ENCODE measurements at regions not wholly inside any gene's neighbourhood (a gene's known extent, or its start where the extent isn't known, plus 50 kb on each side); places are given as distances from the start of the nearest gene placed in this dataset.

DNA sequence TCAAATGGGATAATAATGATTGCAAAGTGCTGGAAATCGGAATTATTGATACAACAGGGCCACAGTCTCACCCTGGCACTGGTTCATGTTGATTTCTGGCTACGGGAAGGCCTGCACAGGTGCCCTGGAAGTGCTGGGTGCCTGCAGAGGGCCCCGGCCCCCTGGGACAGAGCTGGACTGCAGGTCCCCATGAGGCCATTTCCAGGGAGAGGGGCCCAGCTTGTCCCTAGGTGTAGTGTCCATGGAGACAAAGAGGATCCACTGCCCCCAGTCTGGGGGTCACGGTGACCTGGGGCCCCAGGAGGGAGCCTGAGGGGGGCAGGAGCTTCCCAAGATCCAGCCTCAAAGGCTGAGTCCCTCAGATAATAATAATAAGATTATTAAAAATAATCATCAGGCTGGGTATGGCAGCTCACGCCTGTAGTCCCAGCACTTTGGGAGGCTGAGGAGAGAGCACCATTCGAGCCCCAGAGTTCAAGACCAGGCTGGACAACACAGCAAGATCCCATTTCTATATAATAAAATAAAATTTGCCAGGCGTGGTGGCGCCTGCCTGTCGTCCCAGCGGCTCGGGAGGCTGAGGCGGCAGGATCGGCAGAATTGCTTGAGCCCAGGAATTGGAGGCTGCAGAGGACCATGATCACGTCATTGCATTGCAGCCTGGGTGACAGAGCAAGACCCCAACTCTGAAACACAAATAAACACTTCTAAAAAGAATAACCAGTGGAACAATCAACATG lies 98.1 kb downstream of the MICALL2 start:
- H3K27ac Mint-ChIP-seq (ENCODE audit: unreplicated experiment): no peak overlapping the region
- intact Hi-C loops (cut with micrococcal nuclease; ENCODE audit: unreplicated experiment): no loop called here
- no peaks in the 10 kb centered on the region for H3K9me3 Mint-ChIP-seq (ENCODE audit: low read depth, unreplicated experiment)
- H3K4me1 Mint-ChIP-seq (ENCODE audit: low read depth, unreplicated experiment): peaks cover 6% of the 10 kb centered on the region
- BruUV-seq (replicated peaks): no TSS peak
- no peak overlapping the region for H3K4me3 Mint-ChIP-seq (ENCODE audit: low read depth, unreplicated experiment)
- peaks cover 5% of the 10 kb centered on the region for H3K36me3 Mint-ChIP-seq (ENCODE audit: insufficient read depth, unreplicated experiment)
- CTCF ChIA-PET: no interaction called here
- DNase-seq: no peak
- H3K27me3 Mint-ChIP-seq (ENCODE audit: unreplicated experiment): peaks cover 98% of the 10 kb centered on the region
- no peak for TF ChIP-seq CTCF (IDR thresholded peaks at IDR 0.05; ENCODE audit: unreplicated experiment)

DNA sequence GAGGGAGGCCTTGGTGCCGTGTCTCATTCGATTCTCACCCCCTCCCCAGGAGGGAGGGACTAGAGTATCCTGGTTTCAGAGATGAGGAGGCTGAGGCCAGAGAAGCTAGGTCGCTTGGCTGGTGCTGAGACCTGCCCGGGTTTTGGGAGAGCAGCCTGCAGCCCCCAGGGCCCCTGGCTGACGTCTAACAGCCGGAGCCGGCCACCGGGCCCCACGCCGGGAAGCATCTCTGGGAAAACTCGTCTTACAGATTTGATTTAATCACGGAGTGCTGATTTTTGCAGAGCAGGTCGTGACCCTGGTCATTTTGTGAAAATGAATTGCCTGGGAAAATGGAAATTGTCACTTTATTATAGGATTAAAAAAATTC lies 97.5 kb downstream of the MICALL2 start:
- no peak overlapping the region for H3K27ac Mint-ChIP-seq (ENCODE audit: unreplicated experiment)
- peaks cover 5% of the 10 kb centered on the region for H3K36me3 Mint-ChIP-seq (ENCODE audit: insufficient read depth, unreplicated experiment)
- TF ChIP-seq CTCF (IDR thresholded peaks at IDR 0.05; ENCODE audit: unreplicated experiment): no peak
- peaks cover under 1% of the 10 kb centered on the region for H3K4me1 Mint-ChIP-seq (ENCODE audit: low read depth, unreplicated experiment)
- no peak overlapping the region for H3K4me3 Mint-ChIP-seq (ENCODE audit: low read depth, unreplicated experiment)
- BruUV-seq (replicated peaks): no TSS peak
- no peak for DNase-seq
- H3K27me3 Mint-ChIP-seq (ENCODE audit: unreplicated experiment): peaks cover 98% of the 10 kb centered on the region
- no peaks in the 10 kb centered on the region for H3K9me3 Mint-ChIP-seq (ENCODE audit: low read depth, unreplicated experiment)
- CTCF ChIA-PET: no interaction called here
- intact Hi-C loops (cut with micrococcal nuclease; ENCODE audit: unreplicated experiment): no loop called here

GRCh38 chr7:1362301-1362700 lies 97.0 kb downstream of the MICALL2 start:
- BruUV-seq (replicated peaks): no TSS peak
- CTCF ChIA-PET: no interaction called here
- Mint-ChIP-seq H3K4me3 (ENCODE audit: low read depth, unreplicated experiment) (no peak overlapping the region), H3K9me3 (ENCODE audit: low read depth, unreplicated experiment) (no peaks in the 10 kb centered on the region), H3K27ac (ENCODE audit: unreplicated experiment) (no peak overlapping the region), H3K36me3 (ENCODE audit: insufficient read depth, unreplicated experiment) (peaks cover 5% of the 10 kb centered on the region), H3K4me1 (ENCODE audit: low read depth, unreplicated experiment) (no peaks in the 10 kb centered on the region), H3K27me3 (ENCODE audit: unreplicated experiment) (peaks cover 100% of the 10 kb centered on the region)
- TF ChIP-seq CTCF (IDR thresholded peaks at IDR 0.05; ENCODE audit: unreplicated experiment): no peak
- intact Hi-C loops (cut with micrococcal nuclease; ENCODE audit: unreplicated experiment): no loop called here
- DNase-seq: no peak

DNA sequence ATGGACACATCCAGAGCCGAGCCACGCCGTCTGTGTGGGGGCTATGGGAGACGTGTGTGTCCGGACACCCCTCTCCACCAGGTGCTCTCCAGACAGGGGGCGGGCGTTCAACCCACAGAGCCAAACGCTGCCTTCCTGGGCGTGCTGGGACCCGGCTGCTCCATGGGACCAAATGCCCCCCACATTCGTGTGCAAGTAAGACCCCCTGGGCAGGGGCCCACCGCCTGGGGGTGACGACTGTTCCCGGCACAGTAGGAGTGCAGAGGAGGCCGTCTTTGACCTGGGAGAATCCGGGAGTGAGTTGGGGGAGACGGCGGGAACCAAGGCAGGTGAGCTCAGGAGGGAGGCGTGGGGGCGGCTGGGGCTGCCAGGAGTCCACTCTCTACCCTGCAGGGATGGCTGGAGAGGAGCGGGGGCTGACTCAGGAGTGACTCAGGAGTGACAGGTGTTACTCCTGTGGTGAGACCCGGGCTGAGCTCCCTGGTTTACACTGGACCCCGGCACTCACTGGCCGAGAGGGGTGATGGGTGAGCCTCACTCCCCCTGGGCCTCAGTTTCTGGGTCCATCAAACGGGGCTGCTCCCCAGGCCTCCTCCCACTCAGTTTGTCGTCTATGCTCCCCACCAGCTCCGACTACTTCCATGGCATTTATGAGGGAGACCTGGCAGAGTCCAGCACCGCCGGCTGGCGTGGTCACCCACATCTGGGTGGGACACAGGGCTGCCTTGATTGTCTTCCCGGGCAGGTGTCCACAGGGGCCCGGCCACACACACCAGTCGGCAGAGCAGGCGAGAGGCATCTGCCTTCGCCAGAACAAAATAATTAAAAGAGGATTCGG lies 95.0 kb downstream of the MICALL2 start:
- Mint-ChIP-seq H3K9me3 (ENCODE audit: low read depth, unreplicated experiment) (no peaks in the 10 kb centered on the region), H3K27ac (ENCODE audit: unreplicated experiment) (no peak overlapping the region), H3K27me3 (ENCODE audit: unreplicated experiment) (peaks cover 100% of the 10 kb centered on the region), H3K4me1 (ENCODE audit: low read depth, unreplicated experiment) (no peaks in the 10 kb centered on the region), H3K36me3 (ENCODE audit: insufficient read depth, unreplicated experiment) (peaks cover 5% of the 10 kb centered on the region), H3K4me3 (ENCODE audit: low read depth, unreplicated experiment) (no peak overlapping the region)
- intact Hi-C loops (cut with micrococcal nuclease; ENCODE audit: unreplicated experiment): no loop called here
- CTCF ChIA-PET: no interaction called here
- no peak for DNase-seq
- no peak for TF ChIP-seq CTCF (IDR thresholded peaks at IDR 0.05; ENCODE audit: unreplicated experiment)
- BruUV-seq (replicated peaks): no TSS peak

Measured in Calu3 (cell line).